ENCODE measurements at regions not wholly inside any gene's neighbourhood (a gene's known extent, or its start where the extent isn't known, plus 50 kb on each side); places are given as distances from the start of the nearest gene placed in this dataset.

DNA sequence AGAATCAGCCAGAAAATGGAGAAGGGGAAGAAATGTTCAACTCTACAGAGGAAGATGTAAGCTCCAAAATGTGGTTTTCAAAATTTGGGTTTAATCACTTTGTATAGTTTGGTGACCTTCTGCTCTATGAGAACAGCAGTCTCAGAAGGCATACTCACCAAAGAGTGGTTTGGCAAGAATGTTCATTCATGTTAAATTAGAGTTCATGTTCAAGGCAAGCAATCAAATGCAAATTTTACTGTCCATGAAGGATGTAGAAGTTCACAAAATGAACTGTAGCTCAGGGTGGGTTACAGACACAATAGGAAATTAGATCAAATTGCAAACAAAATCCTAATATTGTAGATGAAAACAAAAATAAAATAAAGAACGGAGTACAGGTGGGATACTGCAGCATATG is 606.7 kb upstream of the PCDH20 start:
- TF ChIP-seq, protein P1, sequence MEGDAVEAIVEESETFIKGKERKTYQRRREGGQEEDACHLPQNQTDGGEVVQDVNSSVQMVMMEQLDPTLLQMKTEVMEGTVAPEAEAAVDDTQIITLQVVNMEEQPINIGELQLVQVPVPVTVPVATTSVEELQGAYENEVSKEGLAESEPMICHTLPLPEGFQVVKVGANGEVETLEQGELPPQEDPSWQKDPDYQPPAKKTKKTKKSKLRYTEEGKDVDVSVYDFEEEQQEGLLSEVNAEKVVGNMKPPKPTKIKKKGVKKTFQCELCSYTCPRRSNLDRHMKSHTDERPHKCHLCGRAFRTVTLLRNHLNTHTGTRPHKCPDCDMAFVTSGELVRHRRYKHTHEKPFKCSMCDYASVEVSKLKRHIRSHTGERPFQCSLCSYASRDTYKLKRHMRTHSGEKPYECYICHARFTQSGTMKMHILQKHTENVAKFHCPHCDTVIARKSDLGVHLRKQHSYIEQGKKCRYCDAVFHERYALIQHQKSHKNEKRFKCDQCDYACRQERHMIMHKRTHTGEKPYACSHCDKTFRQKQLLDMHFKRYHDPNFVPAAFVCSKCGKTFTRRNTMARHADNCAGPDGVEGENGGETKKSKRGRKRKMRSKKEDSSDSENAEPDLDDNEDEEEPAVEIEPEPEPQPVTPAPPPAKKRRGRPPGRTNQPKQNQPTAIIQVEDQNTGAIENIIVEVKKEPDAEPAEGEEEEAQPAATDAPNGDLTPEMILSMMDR (IDR thresholded peaks at IDR 0.05), result no peak
- no peak for TF ChIP-seq POLR2A (IDR thresholded peaks at IDR 0.05)
- TF ChIP-seq POLR2AphosphoS5 (IDR thresholded peaks at IDR 0.05), result no peak
- no peak for TF ChIP-seq EP300 (IDR thresholded peaks at IDR 0.05)

Measured in suprapubic skin (tissue), 4 donors.